GM18867 (cell line): ENCODE measurements at regions not wholly inside any gene's neighbourhood (a gene's known extent, or its start where the extent isn't known, plus 50 kb on each side); places are given as distances from the start of the nearest gene placed in this dataset.
"Not testable (repeated sequence)": the region's sequence is repeated elsewhere in the genome, so short reads cannot be mapped to it uniquely, and the experiment has no call there.

ENCODE experiments used
- ATAC-seq: cut with Tn5 transposase; IDR thresholded peaks from one replicate; pipeline ENCODE4 v1.9.1; 2021; ENCODE audit warnings: mild to moderate bottlenecking, moderate library complexity; ENCODE audit not compliant: unreplicated experiment

DNA sequence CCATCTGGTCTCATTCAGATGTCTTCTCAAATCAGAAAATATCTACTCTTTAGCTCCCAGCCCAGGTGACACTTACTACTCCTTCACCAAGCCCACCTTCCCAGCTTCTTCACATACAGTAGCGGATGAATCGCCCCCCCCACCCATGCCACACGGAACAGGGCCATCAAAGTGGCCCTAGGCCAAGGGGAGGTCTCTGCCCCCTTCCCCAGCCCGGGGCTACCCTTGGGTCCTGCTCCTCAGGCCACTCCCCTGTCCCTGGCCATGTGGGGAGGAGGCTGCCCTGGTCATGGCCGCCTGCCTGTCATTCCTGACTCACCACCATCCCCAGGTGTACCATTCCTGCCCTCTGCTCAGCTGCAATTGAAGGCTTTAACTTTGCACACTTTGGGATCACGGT lies 142.8 kb downstream of the NECTIN1 start:
- no peak for ATAC-seq

GRCh38 chr11:119585043-119585781 lies 143.8 kb downstream of the NECTIN1 start:
- ATAC-seq: no peak

DNA sequence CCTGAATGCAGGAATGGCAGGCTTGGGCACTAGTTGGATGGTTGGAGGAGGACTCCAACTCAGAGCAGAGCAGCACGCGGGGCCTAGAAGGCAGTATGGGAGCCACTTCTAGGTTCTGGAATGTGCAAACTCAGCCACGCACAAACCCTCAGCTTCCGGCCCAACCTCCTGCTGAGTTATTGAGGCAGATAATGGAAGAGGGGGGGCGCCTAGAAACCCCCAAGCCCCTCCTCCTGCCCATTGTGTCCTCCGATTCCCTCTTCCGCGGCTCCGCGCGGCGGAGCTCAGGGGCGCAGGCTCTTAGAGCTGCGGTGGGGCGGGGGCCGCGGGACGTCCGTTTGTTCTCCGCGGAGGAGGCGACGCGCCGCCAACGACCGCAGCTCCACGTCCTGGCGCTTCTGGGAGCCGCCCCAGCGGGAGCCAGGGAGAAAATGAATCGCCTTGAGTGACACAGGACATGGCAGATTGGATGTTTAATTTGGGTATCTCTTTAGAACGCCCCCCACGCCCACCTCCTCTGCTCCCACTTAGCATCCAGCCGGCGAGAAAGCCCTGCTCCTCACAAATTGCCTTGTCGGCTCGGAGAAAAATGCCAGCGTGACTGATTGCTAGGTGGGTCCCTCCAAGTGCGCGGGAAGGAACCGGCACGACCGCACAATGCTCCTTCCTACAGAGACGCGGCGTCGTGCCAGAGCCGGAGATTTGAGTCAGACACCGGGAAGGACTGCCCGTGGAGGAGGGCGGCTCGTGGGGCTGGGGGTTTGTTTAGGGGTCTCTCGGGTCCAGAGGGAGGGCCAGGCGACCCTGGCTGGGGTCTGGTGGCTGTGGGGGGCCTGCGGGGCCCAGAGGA lies 144.6 kb downstream of the NECTIN1 start:
- no peak for ATAC-seq

DNA sequence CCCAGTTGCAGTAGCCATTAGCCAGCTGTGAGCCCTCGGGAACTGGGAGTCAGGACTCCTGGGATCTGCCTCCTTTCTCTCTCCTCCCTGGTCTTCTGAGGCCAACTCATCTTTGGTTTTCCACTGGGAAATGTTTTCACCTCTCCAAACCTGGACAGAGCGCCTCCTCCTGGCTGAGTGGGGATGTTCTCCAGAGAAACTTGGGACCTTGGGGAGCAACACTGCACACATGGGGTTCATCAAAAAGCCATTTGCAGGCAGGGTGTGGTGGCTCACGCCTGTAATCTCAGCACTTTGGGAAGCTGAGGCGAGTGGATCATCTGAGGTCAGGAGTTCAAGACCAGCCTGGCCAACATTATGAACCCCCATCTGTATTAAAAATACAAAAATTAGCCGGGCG lies 145.4 kb downstream of the NECTIN1 start:
- ATAC-seq: no peak

- not testable (repeated sequence) for ATAC-seq
Observed at GRCh38 chr11:119581396-119581795, 147.6 kb downstream of the NECTIN1 start.

- no peak for ATAC-seq
Observed at GRCh38 chr11:119580751-119581150, 148.2 kb downstream of the NECTIN1 start.

DNA sequence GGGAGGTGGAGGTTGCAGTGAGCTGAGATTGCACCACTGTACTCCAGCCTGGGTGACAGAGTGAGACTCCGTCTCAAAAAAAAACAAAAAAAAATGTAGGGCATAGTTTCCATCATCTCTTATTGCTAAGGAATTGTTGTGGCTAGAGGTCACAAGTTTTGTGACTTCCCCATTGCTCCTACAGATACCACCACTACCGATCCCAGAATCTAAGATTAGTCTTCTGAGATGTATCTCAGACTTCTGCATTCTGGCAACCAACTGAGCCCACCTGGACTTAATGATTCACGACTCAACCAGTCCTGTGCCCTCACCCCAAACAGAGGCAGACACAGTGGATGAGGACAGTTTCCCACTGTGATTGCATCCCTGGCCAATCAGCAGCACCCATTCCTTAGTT lies 148.9 kb downstream of the NECTIN1 start:
- no peak for ATAC-seq

DNA sequence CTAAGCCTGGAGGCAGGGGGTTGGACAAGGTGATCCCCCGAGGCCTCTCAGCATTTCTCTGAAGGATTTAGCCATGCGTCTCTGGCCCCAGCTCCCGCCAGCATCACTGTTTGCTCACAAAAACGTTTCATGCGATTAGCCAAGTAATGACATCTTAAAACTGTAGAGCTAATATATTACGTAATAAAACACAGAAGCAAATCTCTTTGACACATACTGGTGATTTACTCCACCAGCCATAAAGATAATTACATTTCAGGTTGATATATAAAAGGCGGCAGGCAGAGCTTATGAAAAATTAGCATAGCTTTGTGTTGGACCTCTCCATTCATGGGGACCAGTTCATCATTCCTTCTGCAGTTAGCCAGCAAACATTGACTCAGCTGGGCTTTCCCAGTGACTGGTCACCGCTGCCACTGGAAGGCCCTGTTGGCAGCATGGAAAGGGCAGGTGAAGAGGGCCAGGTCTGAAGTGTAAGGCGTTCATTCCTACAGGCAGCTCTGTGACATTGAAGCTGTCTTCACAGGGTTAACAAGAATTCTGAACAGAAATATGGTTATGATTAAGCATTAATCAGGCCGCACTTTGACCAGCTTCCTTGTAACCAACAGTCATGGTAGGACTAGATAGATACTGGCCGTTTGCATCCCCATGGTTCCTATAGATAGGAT lies 150.3 kb downstream of the NECTIN1 start:
- no peak for ATAC-seq

DNA sequence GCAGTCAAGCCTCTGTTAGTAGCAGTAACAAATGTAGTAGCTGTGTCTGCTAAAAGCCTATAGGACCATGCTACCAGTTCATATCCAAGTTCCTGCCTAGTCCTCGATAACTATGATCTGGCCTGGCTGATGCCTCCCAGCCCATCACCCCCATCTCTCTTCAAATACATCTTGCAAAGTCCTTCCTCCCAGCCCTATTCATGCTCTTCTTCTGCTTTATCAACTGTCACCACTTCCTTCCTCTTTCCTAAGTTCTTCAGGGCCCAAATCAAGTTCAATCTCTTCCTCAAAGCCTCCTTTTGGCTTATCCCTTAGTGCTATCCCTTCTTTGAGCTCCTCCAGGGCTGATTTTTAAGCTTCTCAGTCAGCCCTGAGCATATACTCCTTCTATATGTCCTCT lies 150.9 kb upstream of the THY1 start:
- no peak for ATAC-seq

GRCh38 chr11:119572481-119573424 lies 149.8 kb upstream of the THY1 start:
- no peak for ATAC-seq

DNA sequence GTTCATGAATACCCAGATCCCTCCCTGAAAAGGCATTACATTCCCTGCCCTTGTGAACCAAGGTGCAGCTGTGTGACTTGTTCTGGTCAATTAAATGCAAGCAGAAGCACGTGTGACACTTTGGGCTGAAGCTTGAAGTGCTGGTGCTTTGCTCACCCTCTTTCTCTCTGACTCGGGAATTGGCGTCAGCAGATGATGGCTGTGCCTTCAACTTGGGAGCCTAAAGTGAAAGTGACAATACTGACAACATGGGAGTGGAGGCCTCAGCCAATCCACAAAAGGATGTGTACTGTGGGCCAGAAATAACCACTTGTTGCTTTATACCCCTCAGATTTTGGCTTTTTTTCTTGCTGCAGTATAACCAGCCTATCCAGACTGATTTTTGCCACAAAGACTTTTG lies 148.3 kb upstream of the THY1 start:
- ATAC-seq: no peak

- no peak for ATAC-seq
Observed at GRCh38 chr11:119567688-119568582, 145.0 kb upstream of the THY1 start.

GRCh38 chr11:119566319-119566718 lies 143.3 kb upstream of the THY1 start:
- no peak for ATAC-seq

GRCh38 chr11:119565693-119566092 lies 142.7 kb upstream of the THY1 start:
- ATAC-seq: not testable (repeated sequence)

DNA sequence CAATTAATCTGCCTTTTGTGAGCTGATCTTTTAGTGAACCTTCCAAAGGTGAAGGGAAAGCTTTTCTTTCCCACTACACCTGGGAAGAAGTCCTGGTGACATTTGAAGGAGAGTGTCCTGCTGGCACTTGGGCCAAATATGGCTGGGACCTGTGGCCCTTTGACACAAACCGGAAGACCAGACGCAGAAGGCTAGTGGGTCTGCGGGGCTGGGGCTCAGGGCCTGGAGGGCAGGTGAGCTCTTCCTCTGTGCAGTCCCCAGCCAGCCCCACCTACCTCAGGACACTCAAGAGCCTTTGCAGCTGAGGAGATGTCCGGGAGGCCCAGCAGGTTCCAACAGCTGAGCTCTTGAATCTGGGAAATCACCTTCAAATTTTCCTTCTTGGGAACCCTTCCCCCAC lies 138.0 kb upstream of the THY1 start:
- ATAC-seq: no peak

- no peak for ATAC-seq
Observed at GRCh38 chr11:119560291-119560690, 137.3 kb upstream of the THY1 start.

DNA sequence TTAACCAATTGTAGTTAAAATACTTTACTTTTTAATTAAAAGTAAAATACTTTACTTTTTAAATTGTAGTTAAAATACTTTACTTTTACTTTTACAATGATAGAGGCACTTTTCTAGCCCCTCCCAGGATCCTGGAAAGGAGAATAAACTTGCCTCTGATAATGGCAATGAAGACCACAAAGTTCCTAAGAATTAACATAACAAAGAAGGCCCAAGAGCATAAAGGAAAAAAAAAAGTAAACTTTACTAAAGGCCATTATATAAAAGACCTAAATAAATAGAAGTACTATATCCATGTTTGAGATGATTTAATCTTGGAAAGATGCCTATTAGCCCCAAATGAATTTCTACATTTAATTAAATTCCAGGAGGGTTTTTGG lies 129.1 kb upstream of the THY1 start:
- no peak for ATAC-seq

- no peak for ATAC-seq
Observed at GRCh38 chr11:119551420-119552105, 128.6 kb upstream of the THY1 start.
